ENCODE measurements at regions not wholly inside any gene's neighbourhood (a gene's known extent, or its start where the extent isn't known, plus 50 kb on each side); places are given as distances from the start of the nearest gene placed in this dataset.
A peak's percentile ranks its signal among the peaks of the same experiment; 100 is the strongest.
"Not testable (repeated sequence)": the region's sequence is repeated elsewhere in the genome, so short reads cannot be mapped to it uniquely, and the experiment has no call there.

DNA sequence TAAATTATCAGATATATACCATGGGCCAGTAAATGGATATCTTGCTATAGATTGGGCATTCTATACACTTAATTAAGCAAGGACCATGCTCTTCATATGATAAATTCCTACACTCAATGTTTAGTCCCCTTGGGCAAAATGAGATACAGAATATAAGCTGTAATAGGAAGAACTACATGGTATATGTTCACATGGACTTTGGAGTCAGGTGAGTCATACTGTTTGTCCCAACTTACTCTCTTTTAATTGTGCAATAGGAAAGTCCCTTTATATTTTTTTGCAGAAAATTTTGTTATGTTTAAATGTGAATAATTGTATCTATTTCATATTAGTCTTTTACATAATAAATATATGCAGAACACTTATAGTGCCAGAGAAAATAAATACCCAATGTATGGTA is 820.2 kb upstream of the ADAMTS5 start:
- no peak for DNase-seq (ENCODE audit: low read depth in 2 of 2)

DNA sequence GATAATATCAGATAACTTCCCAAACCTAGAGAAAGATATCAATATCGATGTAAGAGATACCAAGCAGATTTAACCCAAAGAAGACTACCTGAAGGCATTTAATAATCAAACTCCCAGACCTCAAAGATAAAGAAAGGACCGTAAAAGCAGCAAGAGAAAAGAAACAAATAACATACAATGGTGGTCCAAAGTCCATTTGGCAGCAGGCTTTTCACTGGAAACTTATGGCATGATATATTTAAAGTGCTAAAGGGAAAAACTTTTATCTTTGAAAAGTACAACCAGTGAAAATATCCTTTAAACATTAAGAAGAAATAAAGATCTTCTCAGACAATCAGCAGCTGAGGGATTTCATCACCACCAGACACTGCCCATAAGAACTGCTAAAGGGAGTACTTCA is 812.7 kb upstream of the ADAMTS5 start:
- DNase-seq (ENCODE audit: low read depth in 2 of 2) = no peak

DNA sequence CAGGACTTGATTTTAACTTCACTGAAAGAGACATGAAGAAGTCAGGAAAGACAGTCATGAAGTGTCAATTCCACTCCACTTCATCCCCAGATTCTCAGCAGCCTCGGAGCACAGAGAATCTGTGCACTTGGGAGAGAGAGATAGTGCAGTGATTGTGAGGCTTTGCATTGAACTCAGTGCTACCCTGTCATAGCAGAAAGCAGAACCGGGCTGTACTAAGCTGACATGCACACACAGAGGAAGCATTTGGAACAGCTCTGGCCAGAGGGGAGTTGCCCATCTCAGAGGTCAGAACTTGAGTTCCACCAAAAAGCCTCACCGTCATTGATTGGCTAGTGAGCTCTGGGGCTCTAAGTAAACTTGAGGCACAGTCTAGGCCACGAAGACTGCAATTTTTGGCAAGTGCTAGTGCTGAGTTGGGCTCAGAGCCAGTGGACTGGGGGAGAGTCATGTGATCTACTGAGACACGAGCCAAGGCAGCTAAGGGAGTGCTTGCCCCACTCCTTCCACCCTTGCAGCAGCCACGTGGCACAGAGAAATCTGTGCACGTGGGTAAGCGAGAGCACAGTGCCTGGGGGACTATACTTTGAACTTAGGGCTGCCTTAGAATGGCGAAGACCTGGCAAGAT is 810.2 kb upstream of the ADAMTS5 start:
- no peak for DNase-seq (ENCODE audit: low read depth in 2 of 2)

- DNase-seq (ENCODE audit: low read depth in 2 of 2) = no peak
These were observed 805.9 kb upstream of the ADAMTS5 start for GRCh38 chr21:27772816-27773215.

GRCh38 chr21:27771938-27772483 is 805.1 kb upstream of the ADAMTS5 start:
- peak in 1 of 2 donors; percentile 1 for DNase-seq (ENCODE audit: low read depth in 2 of 2)

GRCh38 chr21:27769763-27770162 is 802.9 kb upstream of the ADAMTS5 start:
- no peak for DNase-seq (ENCODE audit: low read depth in 2 of 2)

DNA sequence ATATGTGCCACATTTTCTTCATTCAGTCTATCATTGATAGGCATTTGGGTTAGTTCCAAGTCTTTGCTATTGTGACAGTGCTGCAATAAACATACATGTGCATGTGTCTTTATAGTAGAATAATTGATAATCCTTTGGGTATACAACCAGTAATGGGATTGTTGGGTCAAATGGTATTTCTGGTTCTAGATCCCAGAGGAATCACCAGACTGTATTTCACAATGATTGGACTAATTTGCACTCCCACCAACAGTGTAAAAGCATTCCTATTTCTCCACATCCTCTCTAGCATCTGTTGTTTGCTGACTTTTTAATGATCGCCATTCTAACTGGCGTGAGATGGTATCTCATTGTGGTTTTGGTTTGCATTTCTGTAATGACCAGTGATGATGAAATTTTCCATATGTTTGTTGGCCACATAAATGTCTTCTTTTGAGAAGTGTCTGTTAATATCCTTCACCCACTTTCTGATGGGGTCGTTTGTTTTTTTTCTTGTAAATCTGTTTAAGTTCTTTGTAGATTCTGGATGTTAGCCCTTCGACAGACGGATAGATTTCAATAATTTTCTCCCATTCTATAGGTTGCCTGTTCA is 801.3 kb upstream of the ADAMTS5 start:
- not testable (repeated sequence) for DNase-seq (ENCODE audit: low read depth in 2 of 2)

GRCh38 chr21:27764056-27764455 is 797.2 kb upstream of the ADAMTS5 start:
- no peak for DNase-seq (ENCODE audit: low read depth in 2 of 2)

GRCh38 chr21:27761623-27762022 is 794.7 kb upstream of the ADAMTS5 start:
- no peak for DNase-seq (ENCODE audit: low read depth in 2 of 2)

DNA sequence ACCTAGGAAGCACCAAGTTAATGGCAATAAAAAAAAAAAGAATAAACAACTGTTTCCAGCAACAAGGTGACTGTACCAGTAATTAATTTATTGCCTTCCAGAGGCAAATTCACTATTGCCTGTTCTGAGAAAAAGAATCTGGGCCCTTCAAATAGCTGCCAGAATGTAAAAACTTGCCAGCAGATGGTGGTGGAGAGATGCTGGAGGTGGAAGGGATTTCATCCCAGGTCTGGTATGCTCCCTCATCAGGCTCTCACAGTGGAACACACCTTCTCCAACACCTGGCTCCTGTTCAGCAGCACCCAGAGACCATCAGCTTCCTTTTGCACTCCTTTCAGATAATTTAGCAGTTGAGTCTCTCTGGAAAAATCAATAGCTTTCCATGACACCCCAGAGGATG is 792.9 kb upstream of the ADAMTS5 start:
- DNase-seq (ENCODE audit: low read depth in 2 of 2) = no peak

DNA sequence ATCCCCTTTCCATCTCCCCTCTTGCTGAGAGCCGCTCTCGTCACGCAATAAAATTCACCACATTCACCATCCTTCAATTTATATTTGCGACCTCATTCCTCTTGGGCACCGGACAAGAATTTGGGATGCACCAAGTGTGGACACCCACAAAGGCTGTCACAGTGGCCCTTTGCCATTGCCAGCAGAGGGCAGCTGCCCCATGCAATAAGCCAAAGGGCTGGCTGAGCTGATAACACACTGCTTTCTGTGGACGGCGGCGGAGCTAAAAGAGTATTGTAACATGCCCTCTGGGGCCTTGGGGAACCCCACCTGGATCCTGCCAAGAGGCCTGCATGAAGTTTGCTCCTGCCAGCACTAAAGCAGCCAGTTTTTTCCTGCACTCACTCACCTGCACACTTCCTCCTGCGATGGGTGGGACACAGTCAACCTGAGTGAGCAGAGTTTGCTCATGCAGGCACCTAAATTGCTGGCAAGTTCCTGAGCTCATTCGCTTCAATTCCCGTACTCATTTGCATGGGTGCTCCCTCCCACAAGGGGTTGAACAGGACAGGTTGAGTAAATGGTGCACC is 792.3 kb upstream of the ADAMTS5 start:
- DNase-seq (ENCODE audit: low read depth in 2 of 2) = peak in 1 of 2 donors; percentile 1

- no peak for DNase-seq (ENCODE audit: low read depth in 2 of 2)
These were observed 789.3 kb upstream of the ADAMTS5 start for GRCh38 chr21:27756191-27756590.

DNA sequence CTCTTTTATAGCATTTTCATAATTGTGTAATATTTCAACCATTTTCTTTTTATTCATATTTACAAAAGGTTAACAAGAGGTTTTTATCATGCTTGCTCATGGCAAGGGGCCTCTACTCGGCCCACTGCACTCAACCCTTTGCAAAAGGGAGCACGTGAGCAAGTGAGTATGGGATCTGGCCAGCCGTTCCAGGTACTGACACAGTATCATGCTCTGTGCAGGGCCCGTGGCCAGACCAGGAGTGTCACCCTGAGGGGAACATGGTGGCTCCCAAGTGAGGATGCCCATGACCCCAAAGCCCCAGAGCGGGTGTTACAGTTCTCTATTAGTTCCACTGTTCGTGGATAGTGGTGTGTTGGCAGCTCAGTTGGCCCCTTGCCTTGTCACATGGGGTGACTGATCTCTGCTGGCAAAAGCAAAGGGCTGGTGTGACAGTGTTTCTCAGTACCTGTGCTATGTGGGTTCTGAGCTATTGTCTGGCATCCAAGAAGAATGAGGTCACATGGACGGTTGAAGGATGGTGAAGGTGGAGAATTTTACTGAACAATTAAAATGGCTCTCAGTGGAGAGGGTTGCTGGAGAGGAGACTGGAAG is 777.2 kb upstream of the ADAMTS5 start:
- no peak for DNase-seq (ENCODE audit: low read depth in 2 of 2)

- DNase-seq (ENCODE audit: low read depth in 2 of 2) = no peak
These were observed 774.8 kb upstream of the ADAMTS5 start for GRCh38 chr21:27741736-27742135.

GRCh38 chr21:27740084-27740483 is 773.2 kb upstream of the ADAMTS5 start:
- no peak for DNase-seq (ENCODE audit: low read depth in 2 of 2)

GRCh38 chr21:27739187-27739586 is 772.3 kb upstream of the ADAMTS5 start:
- DNase-seq (ENCODE audit: low read depth in 2 of 2) = no peak

DNA sequence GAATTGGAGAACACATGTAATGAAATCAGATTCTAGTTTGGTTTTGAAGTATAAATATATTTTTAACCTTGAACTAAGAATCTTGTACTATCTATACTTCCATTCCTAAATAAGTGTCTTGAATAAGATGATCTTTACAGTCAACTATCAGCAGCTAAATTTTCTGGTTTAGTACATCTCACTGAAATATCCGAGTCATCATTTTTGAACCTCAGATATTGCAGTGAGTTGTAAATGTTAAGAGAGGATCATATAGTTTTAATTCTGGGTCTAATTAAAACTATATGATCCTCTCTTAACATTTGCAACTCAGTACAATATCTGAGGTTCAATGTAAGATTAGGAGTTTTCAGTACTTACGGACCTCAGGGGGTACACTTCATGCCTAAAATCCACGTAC is 768.8 kb upstream of the ADAMTS5 start:
- DNase-seq (ENCODE audit: low read depth in 2 of 2) = no peak

GRCh38 chr21:27734146-27734545 is 767.3 kb upstream of the ADAMTS5 start:
- no peak for DNase-seq (ENCODE audit: low read depth in 2 of 2)

- DNase-seq (ENCODE audit: low read depth in 2 of 2) = no peak
These were observed 759.0 kb upstream of the ADAMTS5 start for GRCh38 chr21:27725916-27726315.

DNA sequence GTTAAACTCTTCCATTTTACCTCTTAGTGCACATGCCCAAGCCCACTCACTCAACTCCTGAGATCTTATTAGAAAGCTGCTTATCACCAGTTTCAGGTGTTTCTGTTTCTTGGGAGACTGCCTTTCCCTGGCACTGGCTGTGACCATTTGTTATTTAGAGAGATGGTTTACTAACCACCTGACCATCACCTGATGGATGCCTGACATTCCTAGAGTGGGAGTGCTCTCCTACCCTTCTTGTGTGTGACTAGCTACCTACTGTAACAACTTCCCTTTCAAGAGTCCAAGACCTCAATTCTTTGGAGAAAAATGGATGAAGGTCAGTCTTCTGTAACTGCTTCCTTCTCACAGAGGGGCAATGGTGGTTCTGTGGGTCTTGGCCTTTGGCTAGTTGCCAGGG is 755.2 kb upstream of the ADAMTS5 start:
- DNase-seq (ENCODE audit: low read depth in 2 of 2) = no peak

GRCh38 chr21:27721675-27722074 is 754.8 kb upstream of the ADAMTS5 start:
- no peak for DNase-seq (ENCODE audit: low read depth in 2 of 2)

DNA sequence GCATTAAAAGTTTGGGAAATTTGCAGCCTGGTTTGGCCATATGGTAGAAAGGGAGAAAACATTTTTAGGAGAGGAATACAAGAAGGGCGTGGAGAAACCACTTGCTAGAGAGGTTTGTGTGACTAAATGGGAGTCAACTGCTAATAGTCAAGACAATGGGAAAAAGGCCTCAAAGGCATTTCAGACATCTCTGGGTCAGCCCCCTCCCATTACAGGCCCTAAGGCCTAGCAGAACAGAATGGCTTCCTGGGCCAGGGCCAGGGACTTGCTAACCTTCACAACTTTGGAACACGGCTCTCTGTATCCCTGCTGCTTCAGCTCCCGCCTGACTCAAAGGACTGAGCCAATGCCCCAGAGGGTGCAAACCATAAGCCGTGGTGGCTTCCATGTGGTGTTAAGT is 752.3 kb upstream of the ADAMTS5 start:
- DNase-seq (ENCODE audit: low read depth in 2 of 2) = no peak

- DNase-seq (ENCODE audit: low read depth in 2 of 2) = no peak
These were observed 748.2 kb upstream of the ADAMTS5 start for GRCh38 chr21:27715131-27715530.

All from dermis microvascular lymphatic vessel endothelial cell (primary cell).